ENCODE measurements at regions not wholly inside any gene's neighbourhood (a gene's known extent, or its start where the extent isn't known, plus 50 kb on each side); places are given as distances from the start of the nearest gene placed in this dataset.

DNA sequence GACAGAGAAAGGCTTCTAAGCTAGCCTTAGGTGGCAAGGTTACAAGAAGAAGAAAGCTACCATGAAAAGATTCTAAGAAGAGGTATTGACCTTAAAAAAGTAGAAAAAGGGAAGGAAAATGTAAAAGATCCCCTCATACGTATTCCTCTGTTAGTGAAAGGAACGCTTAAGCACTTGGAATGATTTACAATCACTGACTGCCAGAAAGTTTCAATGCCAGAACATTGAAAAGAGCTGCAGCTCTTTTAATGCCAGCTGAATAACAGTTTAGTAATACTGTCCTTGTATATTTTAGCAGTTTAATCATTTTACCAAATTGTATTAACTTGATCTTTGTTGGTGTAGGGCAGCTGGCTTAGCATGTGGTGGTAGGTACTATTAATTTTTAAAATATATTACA is 650.7 kb downstream of the FAM181B start (continued):
- TF ChIP-seq, protein P1, sequence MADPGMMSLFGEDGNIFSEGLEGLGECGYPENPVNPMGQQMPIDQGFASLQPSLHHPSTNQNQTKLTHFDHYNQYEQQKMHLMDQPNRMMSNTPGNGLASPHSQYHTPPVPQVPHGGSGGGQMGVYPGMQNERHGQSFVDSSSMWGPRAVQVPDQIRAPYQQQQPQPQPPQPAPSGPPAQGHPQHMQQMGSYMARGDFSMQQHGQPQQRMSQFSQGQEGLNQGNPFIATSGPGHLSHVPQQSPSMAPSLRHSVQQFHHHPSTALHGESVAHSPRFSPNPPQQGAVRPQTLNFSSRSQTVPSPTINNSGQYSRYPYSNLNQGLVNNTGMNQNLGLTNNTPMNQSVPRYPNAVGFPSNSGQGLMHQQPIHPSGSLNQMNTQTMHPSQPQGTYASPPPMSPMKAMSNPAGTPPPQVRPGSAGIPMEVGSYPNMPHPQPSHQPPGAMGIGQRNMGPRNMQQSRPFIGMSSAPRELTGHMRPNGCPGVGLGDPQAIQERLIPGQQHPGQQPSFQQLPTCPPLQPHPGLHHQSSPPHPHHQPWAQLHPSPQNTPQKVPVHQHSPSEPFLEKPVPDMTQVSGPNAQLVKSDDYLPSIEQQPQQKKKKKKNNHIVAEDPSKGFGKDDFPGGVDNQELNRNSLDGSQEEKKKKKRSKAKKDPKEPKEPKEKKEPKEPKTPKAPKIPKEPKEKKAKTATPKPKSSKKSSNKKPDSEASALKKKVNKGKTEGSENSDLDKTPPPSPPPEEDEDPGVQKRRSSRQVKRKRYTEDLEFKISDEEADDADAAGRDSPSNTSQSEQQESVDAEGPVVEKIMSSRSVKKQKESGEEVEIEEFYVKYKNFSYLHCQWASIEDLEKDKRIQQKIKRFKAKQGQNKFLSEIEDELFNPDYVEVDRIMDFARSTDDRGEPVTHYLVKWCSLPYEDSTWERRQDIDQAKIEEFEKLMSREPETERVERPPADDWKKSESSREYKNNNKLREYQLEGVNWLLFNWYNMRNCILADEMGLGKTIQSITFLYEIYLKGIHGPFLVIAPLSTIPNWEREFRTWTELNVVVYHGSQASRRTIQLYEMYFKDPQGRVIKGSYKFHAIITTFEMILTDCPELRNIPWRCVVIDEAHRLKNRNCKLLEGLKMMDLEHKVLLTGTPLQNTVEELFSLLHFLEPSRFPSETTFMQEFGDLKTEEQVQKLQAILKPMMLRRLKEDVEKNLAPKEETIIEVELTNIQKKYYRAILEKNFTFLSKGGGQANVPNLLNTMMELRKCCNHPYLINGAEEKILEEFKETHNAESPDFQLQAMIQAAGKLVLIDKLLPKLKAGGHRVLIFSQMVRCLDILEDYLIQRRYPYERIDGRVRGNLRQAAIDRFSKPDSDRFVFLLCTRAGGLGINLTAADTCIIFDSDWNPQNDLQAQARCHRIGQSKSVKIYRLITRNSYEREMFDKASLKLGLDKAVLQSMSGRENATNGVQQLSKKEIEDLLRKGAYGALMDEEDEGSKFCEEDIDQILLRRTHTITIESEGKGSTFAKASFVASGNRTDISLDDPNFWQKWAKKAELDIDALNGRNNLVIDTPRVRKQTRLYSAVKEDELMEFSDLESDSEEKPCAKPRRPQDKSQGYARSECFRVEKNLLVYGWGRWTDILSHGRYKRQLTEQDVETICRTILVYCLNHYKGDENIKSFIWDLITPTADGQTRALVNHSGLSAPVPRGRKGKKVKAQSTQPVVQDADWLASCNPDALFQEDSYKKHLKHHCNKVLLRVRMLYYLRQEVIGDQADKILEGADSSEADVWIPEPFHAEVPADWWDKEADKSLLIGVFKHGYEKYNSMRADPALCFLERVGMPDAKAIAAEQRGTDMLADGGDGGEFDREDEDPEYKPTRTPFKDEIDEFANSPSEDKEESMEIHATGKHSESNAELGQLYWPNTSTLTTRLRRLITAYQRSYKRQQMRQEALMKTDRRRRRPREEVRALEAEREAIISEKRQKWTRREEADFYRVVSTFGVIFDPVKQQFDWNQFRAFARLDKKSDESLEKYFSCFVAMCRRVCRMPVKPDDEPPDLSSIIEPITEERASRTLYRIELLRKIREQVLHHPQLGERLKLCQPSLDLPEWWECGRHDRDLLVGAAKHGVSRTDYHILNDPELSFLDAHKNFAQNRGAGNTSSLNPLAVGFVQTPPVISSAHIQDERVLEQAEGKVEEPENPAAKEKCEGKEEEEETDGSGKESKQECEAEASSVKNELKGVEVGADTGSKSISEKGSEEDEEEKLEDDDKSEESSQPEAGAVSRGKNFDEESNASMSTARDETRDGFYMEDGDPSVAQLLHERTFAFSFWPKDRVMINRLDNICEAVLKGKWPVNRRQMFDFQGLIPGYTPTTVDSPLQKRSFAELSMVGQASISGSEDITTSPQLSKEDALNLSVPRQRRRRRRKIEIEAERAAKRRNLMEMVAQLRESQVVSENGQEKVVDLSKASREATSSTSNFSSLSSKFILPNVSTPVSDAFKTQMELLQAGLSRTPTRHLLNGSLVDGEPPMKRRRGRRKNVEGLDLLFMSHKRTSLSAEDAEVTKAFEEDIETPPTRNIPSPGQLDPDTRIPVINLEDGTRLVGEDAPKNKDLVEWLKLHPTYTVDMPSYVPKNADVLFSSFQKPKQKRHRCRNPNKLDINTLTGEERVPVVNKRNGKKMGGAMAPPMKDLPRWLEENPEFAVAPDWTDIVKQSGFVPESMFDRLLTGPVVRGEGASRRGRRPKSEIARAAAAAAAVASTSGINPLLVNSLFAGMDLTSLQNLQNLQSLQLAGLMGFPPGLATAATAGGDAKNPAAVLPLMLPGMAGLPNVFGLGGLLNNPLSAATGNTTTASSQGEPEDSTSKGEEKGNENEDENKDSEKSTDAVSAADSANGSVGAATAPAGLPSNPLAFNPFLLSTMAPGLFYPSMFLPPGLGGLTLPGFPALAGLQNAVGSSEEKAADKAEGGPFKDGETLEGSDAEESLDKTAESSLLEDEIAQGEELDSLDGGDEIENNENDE (IDR thresholded peaks at IDR 0.05; ENCODE audit: insufficient replicate concordance, low read length) = no peak
- no peak for TF ChIP-seq CBX5 (IDR thresholded peaks at IDR 0.05; ENCODE audit: low read depth, low read length)
- no peak for TF ChIP-seq ASH2L (IDR thresholded peaks at IDR 0.05; ENCODE audit: low read length)
- no peak for TF ChIP-seq RXRA (IDR thresholded peaks at IDR 0.05; ENCODE audit: insufficient read depth, low read depth, low read length)
- no peak for TF ChIP-seq SRF (IDR thresholded peaks at IDR 0.05; ENCODE audit: low read depth, low read length)

All from H1 (cell line).